IMR-90 (cell line): ENCODE measurements at regions not wholly inside any gene's neighbourhood (a gene's known extent, or its start where the extent isn't known, plus 50 kb on each side); places are given as distances from the start of the nearest gene placed in this dataset.

Experiments
- ATAC-seq: fragments of 200-7000 bp; cut with Tn5 transposase; 2 replicates; pipeline ENCODE4 v1.9.1; 2020; ENCODE audit warnings: low read depth, mild to moderate bottlenecking, moderate library complexity
- BruUV-seq: library from RNA; stranded (reverse); fragments of 400-500 nt; replicated peaks from 2 replicates; lab custom pipeline; 2021; lab: Mats Ljungman, UMichigan
- CTCF ChIA-PET: fragments of 300-600 bp; formaldehyde crosslinking; extraction: SDS; loops from one replicate; lab custom pipeline; 2021; ENCODE audit warnings: antibody characterized with exemption; lab: Yijun Ruan, JAX
- POLR2A ChIA-PET: fragments of 300-600 bp; sonication (Branson Sonifier 250); formaldehyde crosslinking; loops from one replicate; lab custom pipeline; 2022; ENCODE audit warnings: antibody characterized with exemption; ENCODE audit not compliant: unreplicated experiment; lab: Charles Lee
- DNase-seq: peaks from one replicate; pipeline ENCODE4 v3.0.0; 2013
- H2AFZ ChIP-seq: replicated peaks from 2 replicates; pipeline ENCODE3; 2013; ENCODE audit warnings: low read length, mild to moderate bottlenecking; ENCODE audit not compliant: poor library complexity
- H2AK5ac ChIP-seq: 2 replicates; pipeline ENCODE4 v1.6.1; 2013; ENCODE audit warnings: low read depth, low read length, inconsistent platforms
- H2AK9ac ChIP-seq: replicated peaks from 2 replicates; pipeline ENCODE3; 2013; ENCODE audit warnings: mild to moderate bottlenecking, low read depth, low read length, moderate library complexity; ENCODE audit not compliant: poor library complexity
- H2BK120ac ChIP-seq: 2 replicates; pipeline ENCODE4 v1.6.1; 2013; ENCODE audit warnings: low read depth, low read length, inconsistent platforms
- H2BK15ac ChIP-seq: 3 replicates; pipeline ENCODE4 v1.6.1; 2013; ENCODE audit warnings: low read depth, low read length, inconsistent platforms
- H2BK20ac ChIP-seq: 2 replicates; pipeline ENCODE4 v1.6.1; 2013; ENCODE audit warnings: low read depth, mild to moderate bottlenecking, inconsistent platforms, low read length, moderate library complexity
- H2BK5ac ChIP-seq: 2 replicates; pipeline ENCODE4 v1.6.1; 2013; ENCODE audit warnings: mild to moderate bottlenecking, low read depth, low read length, inconsistent platforms; ENCODE audit not compliant: poor library complexity, severe bottlenecking
- H3K14ac ChIP-seq: replicated peaks from 2 replicates; pipeline ENCODE4 v1.6.1; 2013; ENCODE audit warnings: low read depth, low read length, inconsistent platforms
- H3K18ac ChIP-seq: 2 replicates; pipeline ENCODE4 v1.6.1; 2013; ENCODE audit warnings: low read depth, low read length, control low read depth
- H3K23ac ChIP-seq: 2 replicates; pipeline ENCODE4 v1.6.1; 2013; ENCODE audit warnings: low read depth, low read length, inconsistent platforms
- H3K27ac ChIP-seq: 2 replicates; pipeline ENCODE4 v1.5.1; 2013; ENCODE audit warnings: mild to moderate bottlenecking, control low read depth, low read length; ENCODE audit not compliant: insufficient read depth
- H3K27me3 ChIP-seq: 2 replicates; pipeline ENCODE4 v1.6.1; 2013; ENCODE audit warnings: low read length; ENCODE audit not compliant: control insufficient read depth, insufficient read depth
- H3K36me3 ChIP-seq: 2 replicates; pipeline ENCODE4 v1.6.1; 2013; ENCODE audit warnings: low read length, mixed read lengths; ENCODE audit not compliant: control insufficient read depth, insufficient read depth
- H3K4ac ChIP-seq: 2 replicates; pipeline ENCODE4 v1.6.1; 2013; ENCODE audit warnings: low read depth, low read length, inconsistent platforms
- H3K4me1 ChIP-seq: 2 replicates; pipeline ENCODE4 v1.6.1; 2013; ENCODE audit warnings: low read length, mixed read lengths; ENCODE audit not compliant: control insufficient read depth, insufficient read depth
- H3K4me2 ChIP-seq: 2 replicates; pipeline ENCODE4 v1.6.1; 2013; ENCODE audit warnings: low read depth, mild to moderate bottlenecking, control low read depth, low read length, moderate library complexity
- H3K4me3 ChIP-seq: 2 replicates; pipeline ENCODE4 v1.5.1; 2013; ENCODE audit warnings: low read depth, mild to moderate bottlenecking, control low read depth, low read length, moderate library complexity; ENCODE audit not compliant: insufficient read depth
- H3K56ac ChIP-seq: 2 replicates; pipeline ENCODE4 v1.6.1; 2013; ENCODE audit warnings: low read length, inconsistent platforms; ENCODE audit not compliant: insufficient read depth; ENCODE audit errors: extremely low read depth
- H3K79me1 ChIP-seq, 2 experiments: 2 replicates each; pipeline ENCODE4 v1.6.1; 2013; ENCODE audit warnings: low read length in 2 of 2, inconsistent platforms in 1 of 2, low read depth in 1 of 2
- H3K9ac ChIP-seq: 2 replicates; pipeline ENCODE4 v1.6.1; 2013; ENCODE audit warnings: low read depth, low read length, control low read depth
- H3K9me1 ChIP-seq: 2 replicates; pipeline ENCODE4 v1.6.1; 2013; ENCODE audit warnings: low read length, inconsistent platforms; ENCODE audit not compliant: insufficient read depth
- H3K9me3 ChIP-seq: 2 replicates; pipeline ENCODE4 v1.6.1; 2013; ENCODE audit warnings: low read length; ENCODE audit not compliant: control insufficient read depth, insufficient read depth
- H4K20me1 ChIP-seq: 2 replicates; pipeline ENCODE4 v1.6.1; 2013; ENCODE audit warnings: low read length, inconsistent platforms; ENCODE audit not compliant: insufficient read depth
- H4K5ac ChIP-seq: 2 replicates; pipeline ENCODE4 v1.6.1; 2013; ENCODE audit warnings: mild to moderate bottlenecking, low read depth, low read length, control low read depth
- H4K8ac ChIP-seq, 2 experiments: 2 replicates each; pipeline ENCODE4 v1.6.1; 2013; ENCODE audit warnings: low read depth in 2 of 2, low read length in 2 of 2, control low read depth in 1 of 2, inconsistent platforms in 1 of 2
- H4K91ac ChIP-seq: 2 replicates; pipeline ENCODE4 v1.6.1; 2013; ENCODE audit warnings: low read depth, low read length, inconsistent platforms; ENCODE audit not compliant: insufficient read depth
- BHLHE40 ChIP-seq: fragments of 150-350 bp; IDR thresholded peaks from 2 replicates; pipeline ENCODE4 v1.6.1; 2016; ENCODE audit warnings: mild to moderate bottlenecking, low read depth, low read length
- CEBPB ChIP-seq: IDR thresholded peaks from 2 replicates; pipeline ENCODE4 v1.6.1; 2012; ENCODE audit warnings: low read depth, low read length, improper control_type of control experiment
- CHD1 ChIP-seq: IDR thresholded peaks from 2 replicates; pipeline ENCODE4 v1.6.1; 2012; ENCODE audit warnings: low read depth, low read length, improper control_type of control experiment
- CTCF ChIP-seq: conservative IDR thresholded peaks from 2 replicates; pipeline ENCODE4 v1.5.1; 2012; ENCODE audit warnings: mild to moderate bottlenecking, low read depth, low read length, improper control_type of control experiment
- FOS ChIP-seq: fragments of 150-350 bp; IDR thresholded peaks from 2 replicates; pipeline ENCODE4 v1.6.1; 2016; ENCODE audit warnings: low read depth, low read length
- MAFK ChIP-seq: IDR thresholded peaks from 2 replicates; pipeline ENCODE4 v1.6.1; 2012; ENCODE audit warnings: low read depth, low read length, improper control_type of control experiment
- MAZ ChIP-seq: IDR thresholded peaks from 2 replicates; pipeline ENCODE4 v1.6.1; 2012; ENCODE audit warnings: low read depth, mild to moderate bottlenecking, low read length, improper control_type of control experiment, moderate library complexity, borderline replicate concordance
- MXI1 ChIP-seq: IDR thresholded peaks from 2 replicates; pipeline ENCODE4 v1.6.1; 2012; ENCODE audit warnings: low read depth, mild to moderate bottlenecking, low read length, moderate library complexity, borderline replicate concordance
- NFE2L2 ChIP-seq: fragments of 150-350 bp; IDR thresholded peaks from 2 replicates; pipeline ENCODE4 v1.6.1; 2016; ENCODE audit warnings: low read depth, mild to moderate bottlenecking, low read length
- POLR2A ChIP-seq: IDR thresholded peaks from 2 replicates; pipeline ENCODE4 v1.6.1; 2012; ENCODE audit warnings: mild to moderate bottlenecking, low read depth, low read length
- RAD21 ChIP-seq: IDR thresholded peaks from 2 replicates; pipeline ENCODE4 v1.6.1; 2012; ENCODE audit warnings: low read length, improper control_type of control experiment
- RCOR1 ChIP-seq: IDR thresholded peaks from 2 replicates; pipeline ENCODE4 v1.6.1; 2012; ENCODE audit warnings: mild to moderate bottlenecking, low read length, improper control_type of control experiment; ENCODE audit not compliant: insufficient replicate concordance
- RFX5 ChIP-seq: IDR thresholded peaks from 2 replicates; pipeline ENCODE4 v1.8.0; 2012; ENCODE audit warnings: low read depth, mild to moderate bottlenecking, low read length, moderate library complexity
- SMC3 ChIP-seq: fragments of 150-350 bp; IDR thresholded peaks from 2 replicates; pipeline ENCODE4 v1.6.1; 2016; ENCODE audit warnings: low read depth, mild to moderate bottlenecking, antibody characterized with exemption, low read length, moderate library complexity
- WGBS, 2 experiments: methylation state at CpG; one replicate each; pipeline versions ENCODE4 v1.1.5 to v1.1.7; 2013; ENCODE audit warnings: missing lambda C conversion rate in 2 of 2; ENCODE audit not compliant: insufficient read length in 1 of 2; ENCODE audit errors: extremely low coverage in 2 of 2; 5-methylcytosine and 5-hydroxymethylcytosine counted together
- dilution Hi-C: fragments of 300-500 bp; cut with HindIII; formaldehyde crosslinking; loops from one replicate; pipeline ENCODE4 v1.14.3; 2018; ENCODE audit warnings: low sequenced_read_pairs; ENCODE audit not compliant: unreplicated experiment
- in situ Hi-C: fragments of 300-500 bp; cut with MboI; formaldehyde crosslinking; loops from 3 replicates; pipeline ENCODE4 v1.14.3; 2019; ENCODE audit warnings: low sequenced_read_pairs, inconsistent platforms, mixed read lengths
- intact Hi-C: fragments of 100-400 bp; cut with micrococcal nuclease; formaldehyde crosslinking; loops from 2 replicates; pipeline ENCODE4 v1.10.0; 2022
- TF ChIP-seq, protein P1 (sequence below): fragments of 150-350 bp; IDR thresholded peaks from 2 replicates; pipeline ENCODE4 v1.6.1; 2017; ENCODE audit warnings: mild to moderate bottlenecking, antibody characterized with exemption, low read length, low read depth
- TF ChIP-seq, protein P2 (sequence below): fragments of 150-350 bp; IDR thresholded peaks from 2 replicates; pipeline ENCODE4 v1.6.1; 2016; ENCODE audit warnings: low read depth, mild to moderate bottlenecking, low read length, moderate library complexity, borderline replicate concordance

- POLR2A ChIA-PET = no interaction called here
- Histone ChIP-seq H3K9ac (no peak overlapping the region), H3K9me1 (no peaks in the 10 kb centered on the region), H3K27ac (no peak overlapping the region), H3K23ac (no peak overlapping the region), H2AK5ac (no peak overlapping the region), H3K18ac (no peak overlapping the region), H3K4me1 (no peaks in the 10 kb centered on the region), H2BK5ac (no peak overlapping the region), H2BK15ac (no peak overlapping the region), H4K91ac (no peak overlapping the region), H3K36me3 (no peaks in the 10 kb centered on the region), H3K14ac (no peak overlapping the region), H4K5ac (no peak overlapping the region), H3K4me3 (no peak overlapping the region), H4K20me1 (no peaks in the 10 kb centered on the region), H3K4ac (no peak overlapping the region), H3K79me1 (no peaks in the 10 kb centered on the region), H2AFZ (no peak overlapping the region), H3K9me3 (no peaks in the 10 kb centered on the region), H3K4me2 (no peak overlapping the region), H2AK9ac (no peak overlapping the region), H4K8ac (no peak overlapping the region), H2BK120ac (no peak overlapping the region), H3K27me3 (no peaks in the 10 kb centered on the region), H3K56ac (no peak overlapping the region), H2BK20ac (no peak overlapping the region)
- DNase-seq (no peak), ATAC-seq (no peak)
- dilution Hi-C loops (no loop called here), in situ Hi-C loops (no loop called here), intact Hi-C loops (no loop called here)
- CTCF ChIA-PET = no interaction called here
- TF ChIP-seq POLR2A (no peak), CTCF (no peak), BHLHE40 (no peak), SMC3 (no peak), MXI1 (no peak), RAD21 (no peak), CHD1 (no peak), MAZ (no peak), NFE2L2 (no peak), MAFK (no peak), RCOR1 (no peak), FOS (no peak), RFX5 (no peak), CEBPB (no peak)
- TF ChIP-seq, protein P1, sequence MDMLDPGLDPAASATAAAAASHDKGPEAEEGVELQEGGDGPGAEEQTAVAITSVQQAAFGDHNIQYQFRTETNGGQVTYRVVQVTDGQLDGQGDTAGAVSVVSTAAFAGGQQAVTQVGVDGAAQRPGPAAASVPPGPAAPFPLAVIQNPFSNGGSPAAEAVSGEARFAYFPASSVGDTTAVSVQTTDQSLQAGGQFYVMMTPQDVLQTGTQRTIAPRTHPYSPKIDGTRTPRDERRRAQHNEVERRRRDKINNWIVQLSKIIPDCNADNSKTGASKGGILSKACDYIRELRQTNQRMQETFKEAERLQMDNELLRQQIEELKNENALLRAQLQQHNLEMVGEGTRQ = no peak
- TF ChIP-seq, protein P2, sequence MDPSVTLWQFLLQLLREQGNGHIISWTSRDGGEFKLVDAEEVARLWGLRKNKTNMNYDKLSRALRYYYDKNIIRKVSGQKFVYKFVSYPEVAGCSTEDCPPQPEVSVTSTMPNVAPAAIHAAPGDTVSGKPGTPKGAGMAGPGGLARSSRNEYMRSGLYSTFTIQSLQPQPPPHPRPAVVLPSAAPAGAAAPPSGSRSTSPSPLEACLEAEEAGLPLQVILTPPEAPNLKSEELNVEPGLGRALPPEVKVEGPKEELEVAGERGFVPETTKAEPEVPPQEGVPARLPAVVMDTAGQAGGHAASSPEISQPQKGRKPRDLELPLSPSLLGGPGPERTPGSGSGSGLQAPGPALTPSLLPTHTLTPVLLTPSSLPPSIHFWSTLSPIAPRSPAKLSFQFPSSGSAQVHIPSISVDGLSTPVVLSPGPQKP = no peak
- WGBS, 2 experiments = no CpG with 5 or more reads among the region's 3 CpGs
- no TSS peak for BruUV-seq
These were observed 118.3 kb upstream of the FBXL4 start for GRCh38 chr6:99066044-99066443.
